H1 (cell line): ENCODE measurements at regions not wholly inside any gene's neighbourhood (a gene's known extent, or its start where the extent isn't known, plus 50 kb on each side); places are given as distances from the start of the nearest gene placed in this dataset.
"Not testable (repeated sequence)": the region's sequence is repeated elsewhere in the genome, so short reads cannot be mapped to it uniquely, and the experiment has no call there.

Source experiments
- CTCF ChIA-PET: fragments of 300-600 bp; sonication (Branson Sonifier 250); formaldehyde crosslinking; loops from one replicate; lab custom pipeline; 2021; ENCODE audit not compliant: partially characterized antibody; lab: Charles Lee
- POLR2A ChIA-PET: fragments of 300-600 bp; sonication (Branson Sonifier 250); formaldehyde crosslinking; loops from one replicate; lab custom pipeline; 2021; ENCODE audit warnings: inconsistent platforms; ENCODE audit not compliant: partially characterized antibody; lab: Charles Lee
- DNase-seq, 2 experiments: peaks; one replicate each; pipeline versions ENCODE4 v3.0.0 to v3.0.0-alpha.2; 2010 to 2022; ENCODE audit warnings: low spot score in 2 of 2, low read depth in 1 of 2, mixed read lengths in 1 of 2
- FAIRE-seq: peaks from 2 replicates; lab custom pipeline; 2011; peaks lifted over from hg19 to GRCh38; lab: Jason Lieb, UNC
- H2AFZ ChIP-seq: 2 replicates; pipeline ENCODE4 v1.8.1; 2012; ENCODE audit warnings: low read length, inconsistent platforms
- H2AK5ac ChIP-seq: 2 replicates; pipeline ENCODE4 v1.6.1; 2013; ENCODE audit warnings: low read depth, low read length
- H2BK120ac ChIP-seq: replicated peaks from 2 replicates; pipeline ENCODE3; 2013; ENCODE audit warnings: low read depth, low read length, inconsistent platforms
- H2BK12ac ChIP-seq: 2 replicates; pipeline ENCODE4 v1.6.1; 2013; ENCODE audit warnings: low read depth, low read length
- H2BK15ac ChIP-seq: 2 replicates; pipeline ENCODE4 v1.6.1; 2013; ENCODE audit warnings: low read length
- H2BK20ac ChIP-seq: 2 replicates; pipeline ENCODE4 v1.6.1; 2013; ENCODE audit warnings: low read length
- H2BK5ac ChIP-seq: 2 replicates; pipeline ENCODE4 v1.6.1; 2013; ENCODE audit warnings: low read depth, low read length
- H3K14ac ChIP-seq: 2 replicates; pipeline ENCODE4 v1.6.1; 2013; ENCODE audit warnings: inconsistent platforms; ENCODE audit not compliant: insufficient read length
- H3K18ac ChIP-seq: 2 replicates; pipeline ENCODE4 v1.6.1; 2013; ENCODE audit warnings: low read length; ENCODE audit errors: extremely low read depth
- H3K23ac ChIP-seq: 2 replicates; pipeline ENCODE4 v1.6.1; 2013; ENCODE audit warnings: inconsistent platforms; ENCODE audit not compliant: insufficient read length
- H3K23me2 ChIP-seq: 2 replicates; pipeline ENCODE4 v1.6.1; 2013; ENCODE audit warnings: low read depth, low read length
- H3K27ac ChIP-seq: 2 replicates; pipeline ENCODE4 v1.6.1; 2011; ENCODE audit warnings: low read depth, low read length, inconsistent platforms
- H3K27me3 ChIP-seq, 4 experiments: replicated peaks in 1 of 4; 1 replicate in 1 of 4; 2 replicates in 3 of 4; pipeline versions ENCODE4 v1.6.1 to v1.8.1; 2011 to 2013; ENCODE audit warnings: low read length in 3 of 4, mild to moderate bottlenecking in 3 of 4, inconsistent platforms in 2 of 4, mixed read lengths in 2 of 4, moderate library complexity in 1 of 4; ENCODE audit not compliant: control insufficient read depth in 3 of 4, insufficient read depth in 3 of 4; ENCODE audit errors: extremely low read depth in 1 of 4
- H3K36me3 ChIP-seq, 4 experiments: 2 replicates each; pipeline versions ENCODE4 v1.6.1 to v1.8.1; 2011 to 2013; ENCODE audit warnings: mild to moderate bottlenecking in 4 of 4, low read length in 3 of 4, moderate library complexity in 2 of 4, control low read depth in 1 of 4, inconsistent platforms in 1 of 4; ENCODE audit not compliant: insufficient read depth in 4 of 4, control insufficient read depth in 2 of 4
- H3K4ac ChIP-seq: replicated peaks from 2 replicates; pipeline ENCODE3; 2013; ENCODE audit warnings: low read length, low read depth, mixed read lengths, inconsistent platforms; ENCODE audit not compliant: insufficient read length
- H3K4me1 ChIP-seq, 4 experiments: replicated peaks in 1 of 4; 1 replicate in 1 of 4; 2 replicates in 3 of 4; pipeline versions ENCODE4 v1.6.1 to v1.8.1; 2011 to 2013; ENCODE audit warnings: low read length in 3 of 4, inconsistent platforms in 2 of 4, mixed read lengths in 1 of 4; ENCODE audit not compliant: insufficient read depth in 4 of 4, control insufficient read depth in 3 of 4
- H3K4me2 ChIP-seq, 2 experiments: 2 replicates each; pipeline versions ENCODE4 v1.6.1 to v1.8.1; 2011 to 2013; ENCODE audit warnings: low read depth in 2 of 2, low read length in 2 of 2, control low read depth in 1 of 2, inconsistent platforms in 1 of 2, mild to moderate bottlenecking in 1 of 2; ENCODE audit not compliant: insufficient read depth in 1 of 2
- H3K4me3 ChIP-seq, 4 experiments: fragments of 200-600, 300-600 bp in 1 of 4; sonication (generic), shearing (Covaris generic), sonication (Bioruptor Twin) in 1 of 4; 2 replicates each; pipeline versions ENCODE4 v1.5.1 to v1.8.1; 2011 to 2016; ENCODE audit warnings: low read length in 4 of 4, low read depth in 3 of 4, control low read depth in 2 of 4, inconsistent platforms in 2 of 4, mild to moderate bottlenecking in 2 of 4, mixed read lengths in 1 of 4, moderate library complexity in 1 of 4; ENCODE audit not compliant: insufficient read depth in 2 of 4; ENCODE audit errors: extremely low read depth in 1 of 4
- H3K56ac ChIP-seq: replicated peaks from 2 replicates; pipeline ENCODE3; 2013; ENCODE audit warnings: low read depth, mild to moderate bottlenecking, mixed read lengths, low read length, inconsistent platforms; ENCODE audit not compliant: insufficient read length
- H3K79me1 ChIP-seq: 2 replicates; pipeline ENCODE4 v1.6.1; 2013; ENCODE audit warnings: low read depth, low read length, control low read depth
- H3K79me2 ChIP-seq, 2 experiments: 2 replicates each; pipeline versions ENCODE4 v1.6.1 to v1.8.1; 2012 to 2013; ENCODE audit warnings: low read length in 2 of 2, mild to moderate bottlenecking in 2 of 2, inconsistent platforms in 1 of 2; ENCODE audit not compliant: insufficient read depth in 2 of 2, control insufficient read depth in 1 of 2
- H3K9ac ChIP-seq, 4 experiments: replicated peaks in 1 of 4; 1 replicate in 1 of 4; 2 replicates in 3 of 4; pipeline versions ENCODE4 v1.6.1 to v1.8.1; 2011 to 2013; ENCODE audit warnings: low read depth in 3 of 4, low read length in 3 of 4, control low read depth in 2 of 4, mild to moderate bottlenecking in 2 of 4, moderate library complexity in 2 of 4, inconsistent platforms in 1 of 4; ENCODE audit errors: extremely low read depth in 1 of 4
- H3K9me3 ChIP-seq, 2 experiments: 2 replicates each; pipeline versions ENCODE4 v1.6.1 to v1.8.1; 2012 to 2013; ENCODE audit warnings: mild to moderate bottlenecking in 2 of 2, moderate library complexity in 2 of 2, control low read depth in 1 of 2, inconsistent platforms in 1 of 2, low read depth in 1 of 2, low read length in 1 of 2, mixed read lengths in 1 of 2; ENCODE audit not compliant: insufficient read depth in 2 of 2
- H4K20me1 ChIP-seq, 2 experiments: replicated peaks in 1 of 2; 2 replicates each; pipeline versions ENCODE3 to v1.8.1; 2011 to 2013; ENCODE audit warnings: inconsistent platforms in 2 of 2, low read length in 2 of 2, mild to moderate bottlenecking in 1 of 2; ENCODE audit not compliant: insufficient read depth in 2 of 2, control insufficient read depth in 1 of 2
- H4K5ac ChIP-seq: 2 replicates; pipeline ENCODE4 v1.6.1; 2013; ENCODE audit warnings: low read length, low read depth, mixed read lengths, inconsistent platforms; ENCODE audit not compliant: insufficient read length
- H4K8ac ChIP-seq: 2 replicates; pipeline ENCODE4 v1.8.0; 2013; ENCODE audit warnings: mild to moderate bottlenecking, moderate library complexity, low read length, inconsistent platforms; ENCODE audit not compliant: insufficient read depth; ENCODE audit errors: extremely low read depth
- H4K91ac ChIP-seq: replicated peaks from 2 replicates; pipeline ENCODE3; 2013; ENCODE audit warnings: low read length, mixed read lengths, inconsistent platforms; ENCODE audit not compliant: insufficient read length
- CTCF ChIP-seq, 3 experiments: IDR thresholded peaks; 1 replicate in 2 of 3; 2 replicates in 1 of 3; pipeline versions ENCODE4 v1.5.1 to v1.6.1; 2011; ENCODE audit warnings: low read length in 3 of 3, mild to moderate bottlenecking in 3 of 3, inconsistent platforms in 2 of 3, low read depth in 1 of 3, moderate library complexity in 1 of 3; ENCODE audit not compliant: insufficient read depth in 1 of 3; ENCODE audit errors: control extremely low read depth in 1 of 3
- WGBS, 2 experiments: shearing (Covaris generic) in 1 of 2; methylation state at CpG; one replicate each; pipeline versions ENCODE4 v1.1.6 to v1.1.7; 2013 to 2015; ENCODE audit warnings: low lambda C conversion rate in 2 of 2, mixed read lengths in 2 of 2, inconsistent platforms in 1 of 2, low coverage in 1 of 2, missing lambda C conversion rate in 1 of 2; ENCODE audit not compliant: insufficient replicate concordance in 2 of 2, insufficient coverage in 1 of 2, insufficient read length in 1 of 2; ENCODE audit errors: extremely low coverage in 1 of 2, missing lambda C conversion rate in 1 of 2; 5-methylcytosine and 5-hydroxymethylcytosine counted together

DNA sequence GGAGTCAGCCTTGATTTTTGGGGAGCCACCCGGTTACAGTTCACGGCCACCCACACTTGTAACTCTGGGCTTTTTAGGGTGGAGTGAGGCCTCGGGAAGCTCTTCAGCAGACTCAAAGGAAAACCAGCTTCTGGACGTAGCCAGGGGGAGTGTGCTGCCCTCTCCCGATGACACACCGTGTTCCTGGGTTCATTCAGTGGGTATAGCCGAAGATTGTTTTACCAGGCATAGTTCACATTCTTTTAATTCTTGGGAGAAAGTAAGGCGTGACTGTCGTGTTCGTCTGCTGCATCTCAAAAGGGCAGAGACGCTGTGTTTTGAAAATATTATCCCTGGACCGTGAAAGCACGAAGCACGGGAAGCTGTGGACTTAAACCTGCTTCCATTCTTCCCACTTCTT is 93.6 kb upstream of the PABPC3 start:
- H2BK20ac ChIP-seq, H2BK120ac ChIP-seq, H3K18ac ChIP-seq, H3K79me1 ChIP-seq, H4K5ac ChIP-seq, H2BK12ac ChIP-seq, POLR2A ChIA-PET, DNase-seq, H2AFZ ChIP-seq, H3K56ac ChIP-seq, H2AK5ac ChIP-seq, H3K4me2 ChIP-seq: not testable (repeated sequence)
- TF ChIP-seq CTCF (IDR thresholded peaks at IDR 0.05; ENCODE audit: control extremely low read depth in 1 of 3, insufficient read depth in 1 of 3, low read depth in 1 of 3, low read length in 3 of 3), result peak in 1 of 3 experiments; percentile 10; a peak in 1 of 4 replicates
- TF ChIP-seq, all 59 proteins: peak for 1; not testable (repeated sequence) for 58
- H3K27ac ChIP-seq, H2BK5ac ChIP-seq, H4K8ac ChIP-seq, H3K4me1 ChIP-seq, H3K9ac ChIP-seq, H2BK15ac ChIP-seq, H4K20me1 ChIP-seq, H3K27me3 ChIP-seq, H3K9me3 ChIP-seq, FAIRE-seq, H3K4me3 ChIP-seq, H3K23ac ChIP-seq, H3K23me2 ChIP-seq, H3K36me3 ChIP-seq, H3K79me2 ChIP-seq, H4K91ac ChIP-seq, H3K4ac ChIP-seq, H3K14ac ChIP-seq: not testable (repeated sequence)
- 73% methylated on average over 14 of the region's 14 CpGs; no CpG with 5 or more reads in 1 of the 2 experiments for WGBS, 2 experiments
- CTCF ChIA-PET, result interaction anchor here (0.7 to 2.4 kb wide), 7 partner anchors 10 to 161 kb away, joined by 3 to 6 read pairs (median 4); no protein-coding TSS in a partner anchor
